Activated naive CD8-positive, alpha-beta T cell treated with anti-CD3 and anti-CD28 coated beads for 36 hours (primary cell): ENCODE measurements at regions not wholly inside any gene's neighbourhood (a gene's known extent, or its start where the extent isn't known, plus 50 kb on each side); places are given as distances from the start of the nearest gene placed in this dataset.
"Not testable (repeated sequence)": the region's sequence is repeated elsewhere in the genome, so short reads cannot be mapped to it uniquely, and the experiment has no call there.

Source experiments
- DNase-seq: peaks from one replicate; pipeline ENCODE4 v3.0.0; 2021
- H3K27ac Mint-ChIP-seq: one replicate; pipeline ENCODE4 v1.8.0; 2022; ENCODE audit warnings: mild to moderate bottlenecking, moderate library complexity, mixed read lengths
- H3K27me3 Mint-ChIP-seq: one replicate; pipeline ENCODE4 v1.8.0; 2022; ENCODE audit warnings: mild to moderate bottlenecking, mixed read lengths
- H3K36me3 Mint-ChIP-seq: one replicate; pipeline ENCODE4 v1.8.0; 2021; ENCODE audit warnings: mild to moderate bottlenecking, mixed read lengths
- H3K4me1 Mint-ChIP-seq: one replicate; pipeline ENCODE4 v1.8.0; 2021; ENCODE audit warnings: mixed read lengths
- H3K4me3 Mint-ChIP-seq: one replicate; pipeline ENCODE4 v1.8.0; 2022; ENCODE audit warnings: mild to moderate bottlenecking, moderate library complexity, mixed read lengths
- H3K9me3 Mint-ChIP-seq: one replicate; pipeline ENCODE4 v1.8.0; 2022; ENCODE audit warnings: mixed read lengths

- Mint-ChIP-seq H3K4me3 (no peak overlapping the region), H3K4me1 (no peaks in the 10 kb centered on the region), H3K27ac (no peak overlapping the region), H3K9me3 (peaks cover under 1% of the 10 kb centered on the region), H3K36me3 (no peaks in the 10 kb centered on the region), H3K27me3 (no peaks in the 10 kb centered on the region)
- DNase-seq = no peak
These were observed 1575.9 kb downstream of the EFNA5 start for GRCh38 chr5:106094839-106095238.

- Mint-ChIP-seq H3K27ac (no peak overlapping the region), H3K36me3 (no peaks in the 10 kb centered on the region), H3K27me3 (no peaks in the 10 kb centered on the region), H3K4me1 (no peaks in the 10 kb centered on the region), H3K9me3 (peaks cover 5% of the 10 kb centered on the region), H3K4me3 (no peak overlapping the region)
- DNase-seq = no peak
These were observed 1576.5 kb downstream of the EFNA5 start for GRCh38 chr5:106094204-106094607.

GRCh38 chr5:106093134-106093533, 1577.6 kb downstream of the EFNA5 start:
- H3K36me3 Mint-ChIP-seq = no peaks in the 10 kb centered on the region
- no peak overlapping the region for H3K27ac Mint-ChIP-seq
- no peak for DNase-seq
- no peaks in the 10 kb centered on the region for H3K27me3 Mint-ChIP-seq
- peaks cover 7% of the 10 kb centered on the region for H3K9me3 Mint-ChIP-seq
- no peak overlapping the region for H3K4me3 Mint-ChIP-seq
- no peaks in the 10 kb centered on the region for H3K4me1 Mint-ChIP-seq

DNA sequence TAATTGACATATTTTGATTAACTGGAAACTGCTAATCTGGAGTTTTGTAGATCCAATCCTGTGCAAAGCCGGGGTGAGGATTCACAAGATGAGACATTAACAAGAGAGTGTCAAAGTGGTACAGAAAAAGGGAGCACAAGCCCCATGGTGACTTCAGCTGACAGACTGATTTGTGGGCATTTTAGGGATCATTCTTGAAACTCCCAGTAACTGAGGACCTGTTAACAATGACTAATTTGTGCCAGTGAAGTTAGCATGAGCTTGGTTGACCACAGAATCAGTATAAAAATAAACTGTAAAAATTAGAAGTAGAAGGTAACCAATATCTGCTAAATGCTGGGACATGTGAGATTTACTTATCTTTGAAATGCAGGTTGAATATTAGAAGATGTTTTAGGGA, 1578.3 kb downstream of the EFNA5 start:
- no peaks in the 10 kb centered on the region for H3K36me3 Mint-ChIP-seq
- no peak overlapping the region for H3K27ac Mint-ChIP-seq
- no peaks in the 10 kb centered on the region for H3K27me3 Mint-ChIP-seq
- H3K9me3 Mint-ChIP-seq = peaks cover 7% of the 10 kb centered on the region
- H3K4me3 Mint-ChIP-seq = no peak overlapping the region
- DNase-seq = no peak
- H3K4me1 Mint-ChIP-seq = no peaks in the 10 kb centered on the region

GRCh38 chr5:106089073-106089472, 1581.7 kb downstream of the EFNA5 start:
- Mint-ChIP-seq H3K27me3 (no peaks in the 10 kb centered on the region), H3K36me3 (no peaks in the 10 kb centered on the region), H3K27ac (no peak overlapping the region), H3K9me3 (peaks cover 7% of the 10 kb centered on the region), H3K4me1 (no peaks in the 10 kb centered on the region), H3K4me3 (no peak overlapping the region)
- no peak for DNase-seq

DNA sequence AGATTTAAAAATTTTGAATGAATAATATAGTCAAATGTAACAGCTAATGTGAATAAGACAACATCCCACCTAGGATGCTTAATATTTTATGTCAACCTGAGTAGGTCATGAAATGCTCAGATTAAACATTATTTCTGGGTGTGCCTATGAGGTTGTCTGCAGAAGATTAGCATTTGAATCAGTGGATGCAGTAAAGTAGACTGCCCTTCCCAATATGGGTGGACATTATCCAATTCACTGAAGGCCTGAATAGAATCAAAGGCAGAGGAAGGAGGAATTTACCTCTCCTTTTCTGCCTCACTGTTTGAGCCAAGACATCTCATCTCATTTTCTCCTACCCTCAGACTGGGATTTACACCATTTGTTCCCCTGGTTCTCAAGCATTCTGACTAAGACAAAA, 1582.3 kb downstream of the EFNA5 start:
- peaks cover 7% of the 10 kb centered on the region for H3K9me3 Mint-ChIP-seq
- no peaks in the 10 kb centered on the region for H3K4me1 Mint-ChIP-seq
- H3K27me3 Mint-ChIP-seq = no peaks in the 10 kb centered on the region
- H3K4me3 Mint-ChIP-seq = no peak overlapping the region
- no peak overlapping the region for H3K27ac Mint-ChIP-seq
- H3K36me3 Mint-ChIP-seq = no peaks in the 10 kb centered on the region
- DNase-seq = no peak

GRCh38 chr5:106086352-106086751, 1584.4 kb downstream of the EFNA5 start:
- no peak for DNase-seq
- Mint-ChIP-seq H3K9me3 (peaks cover 7% of the 10 kb centered on the region), H3K27me3 (no peaks in the 10 kb centered on the region), H3K27ac (no peak overlapping the region), H3K36me3 (no peaks in the 10 kb centered on the region), H3K4me3 (no peak overlapping the region), H3K4me1 (no peaks in the 10 kb centered on the region)

DNA sequence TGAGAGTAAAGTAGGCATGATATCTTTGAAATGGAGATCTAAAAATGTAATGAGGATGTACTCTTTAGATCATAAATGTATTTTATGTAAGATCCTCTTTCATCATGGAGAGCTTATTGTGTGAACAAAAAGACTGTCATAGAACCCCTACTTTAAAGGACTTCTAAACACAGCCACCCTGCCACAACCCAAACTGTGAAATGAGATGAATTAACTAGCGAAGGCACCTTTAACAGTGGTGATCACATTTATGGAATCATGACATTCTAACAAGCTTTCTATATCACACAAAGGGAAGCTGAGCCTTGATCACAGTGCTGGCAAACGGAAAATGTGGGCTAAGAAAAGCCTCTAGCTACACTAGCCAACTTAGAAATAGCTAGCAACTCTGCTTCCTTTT, 1585.2 kb downstream of the EFNA5 start:
- no peaks in the 10 kb centered on the region for H3K27me3 Mint-ChIP-seq
- H3K27ac Mint-ChIP-seq = no peak overlapping the region
- no peak for DNase-seq
- no peak overlapping the region for H3K4me3 Mint-ChIP-seq
- peaks cover 7% of the 10 kb centered on the region for H3K9me3 Mint-ChIP-seq
- H3K36me3 Mint-ChIP-seq = no peaks in the 10 kb centered on the region
- no peaks in the 10 kb centered on the region for H3K4me1 Mint-ChIP-seq

GRCh38 chr5:106085136-106085535, 1585.6 kb downstream of the EFNA5 start:
- Mint-ChIP-seq H3K27me3 (no peaks in the 10 kb centered on the region), H3K9me3 (peaks cover 7% of the 10 kb centered on the region), H3K27ac (no peak overlapping the region), H3K4me3 (no peak overlapping the region), H3K4me1 (no peaks in the 10 kb centered on the region), H3K36me3 (no peaks in the 10 kb centered on the region)
- DNase-seq = no peak

DNA sequence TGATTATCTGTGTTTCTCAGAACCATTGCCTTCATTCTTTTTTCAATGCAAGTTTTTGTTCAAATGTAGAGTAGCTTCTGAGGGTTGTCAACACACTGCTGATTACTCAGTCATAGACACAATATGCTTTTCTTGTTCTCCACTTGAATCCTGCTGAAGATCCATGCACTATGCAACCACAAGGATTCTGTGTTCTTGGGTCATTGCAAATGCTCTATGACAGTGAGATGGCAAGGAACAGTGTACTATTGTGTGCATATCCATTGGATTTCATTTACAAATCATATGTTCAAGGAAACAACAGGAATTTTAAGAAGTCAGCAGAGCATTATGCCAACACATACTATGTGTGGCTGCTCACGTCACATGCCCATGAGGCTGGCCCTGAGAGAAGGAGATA, 1590.2 kb downstream of the EFNA5 start:
- no peaks in the 10 kb centered on the region for H3K4me1 Mint-ChIP-seq
- H3K27me3 Mint-ChIP-seq = no peaks in the 10 kb centered on the region
- H3K27ac Mint-ChIP-seq = no peak overlapping the region
- no peaks in the 10 kb centered on the region for H3K36me3 Mint-ChIP-seq
- DNase-seq = no peak
- H3K9me3 Mint-ChIP-seq = peaks cover 2% of the 10 kb centered on the region
- H3K4me3 Mint-ChIP-seq = no peak overlapping the region

- no peaks in the 10 kb centered on the region for H3K36me3 Mint-ChIP-seq
- H3K4me1 Mint-ChIP-seq = no peaks in the 10 kb centered on the region
- no peak overlapping the region for H3K4me3 Mint-ChIP-seq
- peaks cover 2% of the 10 kb centered on the region for H3K9me3 Mint-ChIP-seq
- no peaks in the 10 kb centered on the region for H3K27me3 Mint-ChIP-seq
- no peak for DNase-seq
- no peak overlapping the region for H3K27ac Mint-ChIP-seq
These were observed 1594.1 kb downstream of the EFNA5 start for GRCh38 chr5:106076655-106077054.

DNA sequence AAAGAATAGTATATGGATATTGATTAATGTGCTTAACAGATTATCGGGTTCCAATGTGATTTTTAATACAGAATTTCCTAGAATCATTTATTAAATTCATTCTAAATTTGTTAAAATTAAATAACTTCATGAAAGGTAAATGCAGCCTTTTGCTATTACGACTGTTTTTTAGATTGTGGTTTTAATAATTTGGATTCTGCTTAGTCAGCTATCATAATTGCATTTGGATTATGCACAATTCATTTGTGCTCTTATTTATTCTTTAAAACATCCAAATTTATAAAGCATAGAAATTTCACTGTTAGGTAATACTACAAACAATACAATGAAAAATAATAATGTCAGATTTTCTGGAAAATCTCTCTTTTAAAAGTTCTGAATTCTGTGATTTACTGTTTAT, 1598.5 kb downstream of the EFNA5 start:
- DNase-seq = no peak
- Mint-ChIP-seq H3K36me3 (no peaks in the 10 kb centered on the region), H3K4me1 (no peaks in the 10 kb centered on the region), H3K27ac (no peak overlapping the region), H3K27me3 (no peaks in the 10 kb centered on the region), H3K9me3 (peaks cover 9% of the 10 kb centered on the region), H3K4me3 (no peak overlapping the region)

DNA sequence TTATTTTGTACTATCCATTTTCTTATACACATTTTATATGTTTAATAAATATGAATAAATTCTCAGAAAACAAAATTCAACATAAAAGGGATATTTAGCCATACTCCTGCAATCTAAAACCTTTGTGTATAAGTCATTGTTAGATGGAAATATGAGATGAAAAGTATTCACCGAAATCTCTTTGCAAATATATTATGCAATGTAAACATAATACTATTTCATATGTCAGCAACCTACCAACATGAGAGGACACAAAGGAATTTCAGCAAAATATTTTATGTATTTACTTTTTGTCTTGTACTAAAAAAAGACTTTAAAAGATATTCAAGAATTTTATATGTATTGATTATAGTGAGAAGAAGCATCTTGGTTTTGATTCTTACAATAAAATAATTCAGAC, 1623.4 kb downstream of the EFNA5 start:
- H3K4me3 Mint-ChIP-seq = no peak overlapping the region
- H3K9me3 Mint-ChIP-seq = peaks cover 4% of the 10 kb centered on the region
- H3K27ac Mint-ChIP-seq = no peak overlapping the region
- H3K4me1 Mint-ChIP-seq = no peaks in the 10 kb centered on the region
- H3K36me3 Mint-ChIP-seq = no peaks in the 10 kb centered on the region
- H3K27me3 Mint-ChIP-seq = no peaks in the 10 kb centered on the region
- no peak for DNase-seq

DNA sequence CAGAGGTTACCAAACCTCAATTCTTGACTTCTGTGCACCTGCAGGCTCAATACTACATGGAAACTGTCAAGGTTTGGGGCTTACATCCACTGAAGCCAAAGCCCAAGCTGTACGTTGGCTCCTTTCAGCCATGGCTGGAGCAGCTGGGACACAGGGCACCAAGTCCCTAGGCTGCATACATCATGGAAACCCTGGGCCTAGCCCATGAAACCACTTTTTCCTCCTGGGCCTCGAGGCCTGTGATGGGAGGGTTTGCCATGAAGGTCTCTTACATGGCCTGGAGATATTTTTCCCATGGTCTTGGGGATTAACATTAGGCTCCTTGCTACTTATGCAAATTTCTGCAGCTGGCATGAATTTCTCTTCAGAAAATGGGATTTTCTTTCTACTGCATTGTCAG, 1638.7 kb downstream of the EFNA5 start:
- H3K4me3 Mint-ChIP-seq = not testable (repeated sequence)

GRCh38 chr5:106028314-106028713, 1642.4 kb downstream of the EFNA5 start:
- H3K27ac Mint-ChIP-seq = no peak overlapping the region
- DNase-seq = no peak
- H3K36me3 Mint-ChIP-seq = no peaks in the 10 kb centered on the region
- H3K4me3 Mint-ChIP-seq = no peak overlapping the region
- H3K27me3 Mint-ChIP-seq = no peaks in the 10 kb centered on the region
- peaks cover 5% of the 10 kb centered on the region for H3K9me3 Mint-ChIP-seq
- H3K4me1 Mint-ChIP-seq = no peaks in the 10 kb centered on the region

More for the DNA sequence above, 1638.7 kb downstream of the EFNA5 start:
- not testable (repeated sequence) for H3K27ac Mint-ChIP-seq, H3K9me3 Mint-ChIP-seq, DNase-seq, H3K36me3 Mint-ChIP-seq, H3K4me1 Mint-ChIP-seq, H3K27me3 Mint-ChIP-seq

DNA sequence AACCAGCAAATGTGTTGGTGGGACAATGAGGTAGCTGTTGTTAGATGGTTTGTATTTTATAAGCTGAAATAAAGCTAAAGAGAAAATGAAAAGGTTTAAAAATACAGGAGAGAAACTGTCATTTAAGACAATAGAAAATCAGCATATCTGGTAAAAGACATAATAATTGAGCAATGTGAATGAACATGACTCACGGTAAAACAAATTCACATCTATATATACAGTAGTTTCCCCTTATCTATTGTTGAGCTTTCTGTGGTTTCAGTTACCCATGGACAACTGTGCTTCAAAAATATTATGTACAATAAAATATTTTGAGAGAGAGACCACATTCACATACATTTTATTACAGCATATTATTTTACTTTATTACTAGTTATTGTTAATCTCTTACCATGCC, 1649.8 kb downstream of the EFNA5 start:
- Mint-ChIP-seq H3K9me3 (peaks cover 6% of the 10 kb centered on the region), H3K27me3 (no peaks in the 10 kb centered on the region), H3K4me3 (no peak overlapping the region), H3K4me1 (no peaks in the 10 kb centered on the region), H3K27ac (no peak overlapping the region), H3K36me3 (no peaks in the 10 kb centered on the region)
- no peak for DNase-seq

DNA sequence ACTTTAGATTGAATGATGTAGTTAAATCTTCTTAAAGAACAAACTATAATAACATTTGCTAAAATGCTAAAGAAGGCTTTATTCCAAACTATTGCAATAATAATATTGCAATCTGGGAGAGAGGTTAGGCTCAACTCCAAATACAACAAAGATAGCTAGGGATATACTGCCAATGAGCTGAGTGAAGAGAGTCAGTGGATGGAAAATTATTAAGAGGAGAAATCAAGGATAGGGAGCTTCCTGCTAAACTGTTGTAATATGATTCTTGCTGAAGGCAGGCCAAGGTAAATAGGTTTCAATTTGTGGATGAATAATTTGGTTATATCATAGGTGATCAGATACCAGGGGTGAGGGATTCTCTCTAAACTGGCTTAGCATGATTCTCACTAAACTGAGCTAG, 1651.5 kb downstream of the EFNA5 start:
- Mint-ChIP-seq H3K36me3 (no peaks in the 10 kb centered on the region), H3K27ac (no peak overlapping the region), H3K4me3 (no peak overlapping the region), H3K27me3 (no peaks in the 10 kb centered on the region), H3K9me3 (peaks cover 5% of the 10 kb centered on the region), H3K4me1 (no peaks in the 10 kb centered on the region)
- no peak for DNase-seq
